DND-41 (cell line): ENCODE measurements at regions not wholly inside any gene's neighbourhood (a gene's known extent, or its start where the extent isn't known, plus 50 kb on each side); places are given as distances from the start of the nearest gene placed in this dataset.

Experiments used
- ATAC-seq: fragments of 200-7000 bp; cut with Tn5 transposase; 3 replicates; pipeline ENCODE4 v1.9.1; 2021; ENCODE audit warnings: low read depth; ENCODE audit not compliant: insufficient read depth
- DNase-seq: peaks from one replicate; pipeline ENCODE4 v3.0.0-alpha.2; 2020
- H2AFZ ChIP-seq: 2 replicates; pipeline ENCODE4 v1.6.0; 2012; ENCODE audit warnings: low read depth, low read length
- H3K27ac ChIP-seq: 2 replicates; pipeline ENCODE4 v1.5.1; 2012; ENCODE audit warnings: low read length, inconsistent platforms
- H3K27me3 ChIP-seq: fragments of 200-600 bp; sonication (generic); 2 replicates; pipeline ENCODE4 v1.6.0; 2012; ENCODE audit warnings: low read length, mild to moderate bottlenecking, inconsistent platforms; ENCODE audit not compliant: insufficient read depth, poor library complexity
- H3K36me3 ChIP-seq: 2 replicates; pipeline ENCODE4 v1.5.1; 2012; ENCODE audit warnings: low read length, inconsistent platforms; ENCODE audit not compliant: insufficient read depth
- H3K4me1 ChIP-seq: 2 replicates; pipeline ENCODE4 v1.5.1; 2012; ENCODE audit warnings: mild to moderate bottlenecking, low read length; ENCODE audit not compliant: insufficient read depth
- H3K4me2 ChIP-seq: 2 replicates; pipeline ENCODE4 v1.6.0; 2012; ENCODE audit warnings: mild to moderate bottlenecking, moderate library complexity, low read length, inconsistent platforms; ENCODE audit not compliant: insufficient read depth
- H3K4me3 ChIP-seq, 2 experiments: fragments of 200-600 bp in 1 of 2; shearing (Covaris generic) in 1 of 2; 2 replicates each; pipeline ENCODE4 v1.5.1; 2012 to 2016; ENCODE audit warnings: inconsistent platforms in 2 of 2, low read length in 2 of 2, mild to moderate bottlenecking in 2 of 2, low read depth in 1 of 2, moderate library complexity in 1 of 2
- H3K79me2 ChIP-seq: 2 replicates; pipeline ENCODE4 v1.6.0; 2012; ENCODE audit warnings: low read length, inconsistent platforms; ENCODE audit not compliant: insufficient read depth
- H3K9ac ChIP-seq: 2 replicates; pipeline ENCODE4 v1.6.0; 2012; ENCODE audit warnings: low read depth, mild to moderate bottlenecking, inconsistent platforms, low read length, moderate library complexity
- H3K9me3 ChIP-seq: 2 replicates; pipeline ENCODE4 v1.5.1; 2012; ENCODE audit warnings: low read length, moderate library complexity, mild to moderate bottlenecking, inconsistent platforms; ENCODE audit not compliant: insufficient read depth, severe bottlenecking
- H4K20me1 ChIP-seq: 2 replicates; pipeline ENCODE4 v1.6.0; 2012; ENCODE audit warnings: low read length; ENCODE audit not compliant: insufficient read depth
- CTCF ChIP-seq: IDR thresholded peaks from 2 replicates; pipeline ENCODE4 v1.5.1; 2012; ENCODE audit warnings: borderline replicate concordance, low read length, moderate library complexity, mild to moderate bottlenecking; ENCODE audit not compliant: poor library complexity, severe bottlenecking; ENCODE audit errors: extremely low read depth
- EZH2 ChIP-seq: IDR thresholded peaks from 3 replicates; pipeline ENCODE4 v1.6.1; 2012; ENCODE audit warnings: borderline replicate concordance, low read depth, mild to moderate bottlenecking, moderate library complexity, low read length, inconsistent platforms; ENCODE audit not compliant: severe bottlenecking

DNA sequence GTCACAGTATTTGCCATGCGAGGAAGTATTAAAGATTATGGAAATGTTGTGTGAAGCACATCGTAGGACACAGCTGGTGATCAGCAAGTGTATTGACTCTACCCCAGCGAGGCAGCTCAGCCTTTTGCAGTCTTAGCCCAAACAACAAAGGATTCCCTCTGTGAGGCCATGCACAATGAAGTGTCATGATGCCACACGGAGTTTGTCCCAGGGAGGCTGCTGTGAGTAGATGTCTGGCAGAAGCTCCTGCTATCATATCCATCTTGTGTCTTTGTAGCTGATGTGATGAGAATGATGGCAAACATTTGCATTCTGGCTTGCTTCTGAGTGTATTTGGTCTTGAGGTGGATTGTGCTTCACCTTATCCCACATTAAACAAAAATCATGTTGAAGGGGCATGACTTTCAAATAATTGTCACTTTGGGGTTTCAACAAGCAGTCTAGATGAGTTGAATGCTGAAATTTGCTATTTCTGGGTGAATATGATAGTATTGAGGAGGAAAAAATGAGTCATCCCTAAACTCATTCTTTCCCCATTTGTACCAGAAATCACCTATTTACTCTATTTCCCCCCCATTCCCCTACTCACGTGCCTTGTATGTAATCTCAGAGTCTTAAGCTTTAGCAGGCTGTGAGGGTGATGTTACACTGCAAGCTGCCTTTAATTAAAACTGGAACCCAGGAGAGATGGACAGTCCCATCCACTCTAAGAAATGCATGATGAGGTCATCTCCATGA is 273.5 kb downstream of the RNF144A start:
- no peak overlapping the region for H3K27ac ChIP-seq
- no peaks in the 10 kb centered on the region for H3K9me3 ChIP-seq
- ATAC-seq (no peak), DNase-seq (no peak)
- no peaks in the 10 kb centered on the region for H3K79me2 ChIP-seq
- no peak overlapping the region for H3K9ac ChIP-seq
- no peaks in the 10 kb centered on the region for H4K20me1 ChIP-seq
- no peaks in the 10 kb centered on the region for H3K27me3 ChIP-seq
- H3K4me2 ChIP-seq = no peak overlapping the region
- H3K36me3 ChIP-seq = no peaks in the 10 kb centered on the region
- no peak overlapping the region for H3K4me3 ChIP-seq
- no peak for TF ChIP-seq EZH2
- no peak overlapping the region for H2AFZ ChIP-seq
- H3K4me1 ChIP-seq = no peaks in the 10 kb centered on the region

DNA sequence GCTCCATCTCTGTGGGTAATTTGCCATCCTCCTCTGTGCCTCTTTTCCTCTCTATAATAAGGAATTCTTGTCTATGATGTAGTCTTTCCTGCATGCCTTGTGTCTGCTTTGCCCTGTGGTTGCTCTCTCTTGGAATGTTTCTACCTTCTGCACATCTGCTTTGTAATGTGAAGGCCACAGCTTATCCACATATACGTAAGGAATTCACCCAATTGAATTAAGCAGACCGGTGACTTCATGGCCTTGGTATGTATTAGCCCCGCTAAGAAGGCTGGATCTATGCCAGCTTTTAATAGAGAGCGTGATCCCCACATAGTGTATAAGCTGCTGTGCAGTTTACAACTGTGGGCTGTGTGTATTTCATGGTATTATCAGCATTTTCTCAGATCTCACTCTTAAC is 274.7 kb downstream of the RNF144A start:
- Histone ChIP-seq H3K4me1 (no peaks in the 10 kb centered on the region), H3K27me3 (no peaks in the 10 kb centered on the region), H3K27ac (no peak overlapping the region), H4K20me1 (no peaks in the 10 kb centered on the region), H2AFZ (no peak overlapping the region), H3K4me3 (no peak overlapping the region), H3K79me2 (no peaks in the 10 kb centered on the region), H3K4me2 (no peak overlapping the region), H3K9me3 (no peaks in the 10 kb centered on the region), H3K36me3 (no peaks in the 10 kb centered on the region), H3K9ac (no peak overlapping the region)
- TF ChIP-seq EZH2 (no peak), CTCF (no peak)
- DNase-seq (no peak), ATAC-seq (no peak)

DNA sequence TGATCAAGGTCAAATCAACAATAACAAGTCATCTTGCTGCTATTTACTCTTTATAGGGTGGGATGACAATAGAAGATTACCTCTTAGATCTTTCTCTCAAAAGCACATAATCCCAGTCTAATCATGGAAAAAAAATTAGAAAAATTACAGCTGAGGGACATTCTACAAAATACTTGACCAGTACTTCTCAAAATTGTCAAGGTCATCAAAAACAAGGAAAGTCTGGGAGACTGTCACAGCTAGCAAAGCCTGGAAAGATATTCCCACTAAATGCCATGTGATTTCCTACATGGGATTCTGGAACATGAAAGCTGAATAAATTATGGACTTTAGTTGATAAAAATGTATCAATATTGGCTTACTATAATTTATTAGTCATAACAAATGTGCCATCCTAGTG is 276.2 kb downstream of the RNF144A start:
- no peak overlapping the region for H2AFZ ChIP-seq
- no peaks in the 10 kb centered on the region for H4K20me1 ChIP-seq
- ATAC-seq (no peak), DNase-seq (no peak)
- H3K9ac ChIP-seq = no peak overlapping the region
- no peaks in the 10 kb centered on the region for H3K9me3 ChIP-seq
- H3K4me3 ChIP-seq = no peak overlapping the region
- H3K27ac ChIP-seq = no peak overlapping the region
- TF ChIP-seq EZH2 (no peak), CTCF (no peak)
- H3K4me2 ChIP-seq = no peak overlapping the region
- no peaks in the 10 kb centered on the region for H3K4me1 ChIP-seq
- no peaks in the 10 kb centered on the region for H3K36me3 ChIP-seq
- no peaks in the 10 kb centered on the region for H3K79me2 ChIP-seq
- no peaks in the 10 kb centered on the region for H3K27me3 ChIP-seq

GRCh38 chr2:7194950-7195349 is 277.7 kb downstream of the RNF144A start:
- DNase-seq = no peak
- no peaks in the 10 kb centered on the region for H3K36me3 ChIP-seq
- no peak overlapping the region for H3K9ac ChIP-seq
- no peak overlapping the region for H3K4me2 ChIP-seq
- no peak overlapping the region for H2AFZ ChIP-seq
- no peaks in the 10 kb centered on the region for H3K4me1 ChIP-seq
- no peaks in the 10 kb centered on the region for H3K27me3 ChIP-seq
- TF ChIP-seq EZH2 = no peak
- TF ChIP-seq CTCF = no peak
- H3K9me3 ChIP-seq = no peaks in the 10 kb centered on the region
- H4K20me1 ChIP-seq = no peaks in the 10 kb centered on the region
- no peak for ATAC-seq
- H3K4me3 ChIP-seq = no peak overlapping the region
- no peaks in the 10 kb centered on the region for H3K79me2 ChIP-seq
- H3K27ac ChIP-seq = no peak overlapping the region
